Caco-2 (cell line): ENCODE measurements at regions not wholly inside any gene's neighbourhood (a gene's known extent, or its start where the extent isn't known, plus 50 kb on each side); places are given as distances from the start of the nearest gene placed in this dataset.

ENCODE experiments used
- BruUV-seq: library from RNA; stranded (reverse); fragments of 400-500 nt; replicated peaks from 2 replicates; lab custom pipeline; 2021; lab: Mats Ljungman, UMichigan
- CTCF ChIA-PET: fragments of 300-600 bp; sonication (Branson Sonifier 250); formaldehyde crosslinking; loops from one replicate; lab custom pipeline; 2022; ENCODE audit warnings: antibody characterized with exemption; lab: Charles Lee
- POLR2A ChIA-PET: fragments of 300-600 bp; sonication (Branson Sonifier 250); formaldehyde crosslinking; loops from one replicate; lab custom pipeline; 2022; ENCODE audit warnings: antibody characterized with exemption; lab: Charles Lee
- DNase-seq, 2 experiments: peaks; one replicate each; pipeline versions ENCODE4 v3.0.0 to v3.0.0-alpha.2; 2020 to 2022
- H3K27me3 ChIP-seq: replicated peaks from 2 replicates; pipeline ENCODE4 v1.6.0; 2011; ENCODE audit warnings: low read length; ENCODE audit not compliant: control insufficient read depth, insufficient read depth
- H3K36me3 ChIP-seq: 2 replicates; pipeline ENCODE4 v1.5.1; 2011; ENCODE audit warnings: low read length; ENCODE audit not compliant: control insufficient read depth, insufficient read depth
- H3K4me1 ChIP-seq: fragments of 250-450 bp; sonication (Bioruptor Pico); 2 replicates; pipeline ENCODE4 v1.5.1; 2020; ENCODE audit warnings: mild to moderate bottlenecking
- H3K4me3 ChIP-seq: 2 replicates; pipeline ENCODE4 v1.5.1; 2011; ENCODE audit warnings: low read depth, mild to moderate bottlenecking, control low read depth, low read length
- H3K9me3 ChIP-seq: fragments of 250-450 bp; sonication (Bioruptor Pico); 2 replicates; pipeline ENCODE4 v1.5.1; 2020; ENCODE audit warnings: mild to moderate bottlenecking, moderate library complexity
- H3K27ac Mint-ChIP-seq: one replicate; pipeline ENCODE4 v1.8.0; 2022; ENCODE audit warnings: mixed read lengths; ENCODE audit not compliant: unreplicated experiment
- H3K27me3 Mint-ChIP-seq: one replicate; pipeline ENCODE4 v1.8.0; 2022; ENCODE audit warnings: mixed read lengths; ENCODE audit not compliant: insufficient read depth, unreplicated experiment
- H3K36me3 Mint-ChIP-seq: one replicate; pipeline ENCODE4 v1.8.0; 2022; ENCODE audit warnings: mild to moderate bottlenecking, mixed read lengths; ENCODE audit not compliant: insufficient read depth, unreplicated experiment
- H3K4me1 Mint-ChIP-seq: one replicate; pipeline ENCODE4 v1.8.0; 2022; ENCODE audit warnings: low read depth, mixed read lengths; ENCODE audit not compliant: unreplicated experiment
- H3K4me3 Mint-ChIP-seq: one replicate; pipeline ENCODE4 v1.8.0; 2022; ENCODE audit warnings: mild to moderate bottlenecking, moderate library complexity, mixed read lengths; ENCODE audit not compliant: unreplicated experiment
- H3K9me3 Mint-ChIP-seq: one replicate; pipeline ENCODE4 v1.8.0; 2022; ENCODE audit warnings: mixed read lengths; ENCODE audit not compliant: unreplicated experiment
- intact Hi-C: fragments of 100-400 bp; cut with micrococcal nuclease; formaldehyde crosslinking; loops from one replicate; pipeline ENCODE4 v1.10.0; 2022; ENCODE audit not compliant: unreplicated experiment
- TF ChIP-seq, protein P1 (sequence below), 2 experiments: fragments of 200-600 bp in 1 of 2; IDR thresholded peaks; 1 replicate in 1 of 2; 2 replicates in 1 of 2; pipeline versions ENCODE4 v1.5.1 to v1.8.0; 2011 to 2022; ENCODE audit warnings: antibody characterized with exemption in 1 of 2, control low read depth in 1 of 2, inconsistent platforms in 1 of 2, low read depth in 1 of 2, low read length in 1 of 2, mild to moderate bottlenecking in 1 of 2, moderate library complexity in 1 of 2; ENCODE audit not compliant: insufficient read depth in 1 of 2, severe bottlenecking in 1 of 2, unreplicated experiment in 1 of 2

DNA sequence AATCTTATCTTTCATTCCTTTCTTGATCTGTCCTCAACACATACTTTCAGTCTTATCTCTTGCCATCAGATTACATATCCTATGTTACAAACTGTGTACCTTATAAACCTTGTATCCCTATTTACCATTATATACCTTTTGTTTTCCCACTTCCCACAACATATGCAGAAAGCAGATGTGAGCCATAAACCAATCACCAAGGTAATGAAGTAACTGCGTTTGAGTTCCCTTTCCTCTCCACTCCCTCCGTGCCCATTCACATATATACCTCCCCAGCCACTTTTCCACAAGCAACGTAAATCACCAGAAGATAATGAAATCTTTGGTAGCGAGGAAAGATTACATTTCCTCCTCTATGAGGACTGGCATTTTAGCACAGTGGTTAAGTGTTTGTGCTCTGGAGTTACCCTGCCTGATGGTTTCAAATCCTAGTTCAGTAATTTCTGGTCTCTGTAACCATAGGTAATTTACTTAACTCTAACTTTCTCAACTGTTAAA lies 55.5 kb upstream of the PHF14 start:
- intact Hi-C loops, result no loop called here
- H3K9me3 ChIP-seq, result no peaks in the 10 kb centered on the region
- POLR2A ChIA-PET, result no interaction called here
- no peak for DNase-seq
- no TSS peak for BruUV-seq
- peaks cover 7% of the 10 kb centered on the region for H3K27me3 Mint-ChIP-seq
- H3K4me1 ChIP-seq, result no peaks in the 10 kb centered on the region
- no peak overlapping the region for H3K4me3 Mint-ChIP-seq
- no peak overlapping the region for H3K4me3 ChIP-seq
- H3K36me3 ChIP-seq, result no peaks in the 10 kb centered on the region
- H3K36me3 Mint-ChIP-seq, result no peaks in the 10 kb centered on the region
- no peaks in the 10 kb centered on the region for H3K9me3 Mint-ChIP-seq
- H3K27ac Mint-ChIP-seq, result no peak overlapping the region
- CTCF ChIA-PET, result no interaction called here
- no peaks in the 10 kb centered on the region for H3K4me1 Mint-ChIP-seq
- no peaks in the 10 kb centered on the region for H3K27me3 ChIP-seq
- TF ChIP-seq, protein P1, sequence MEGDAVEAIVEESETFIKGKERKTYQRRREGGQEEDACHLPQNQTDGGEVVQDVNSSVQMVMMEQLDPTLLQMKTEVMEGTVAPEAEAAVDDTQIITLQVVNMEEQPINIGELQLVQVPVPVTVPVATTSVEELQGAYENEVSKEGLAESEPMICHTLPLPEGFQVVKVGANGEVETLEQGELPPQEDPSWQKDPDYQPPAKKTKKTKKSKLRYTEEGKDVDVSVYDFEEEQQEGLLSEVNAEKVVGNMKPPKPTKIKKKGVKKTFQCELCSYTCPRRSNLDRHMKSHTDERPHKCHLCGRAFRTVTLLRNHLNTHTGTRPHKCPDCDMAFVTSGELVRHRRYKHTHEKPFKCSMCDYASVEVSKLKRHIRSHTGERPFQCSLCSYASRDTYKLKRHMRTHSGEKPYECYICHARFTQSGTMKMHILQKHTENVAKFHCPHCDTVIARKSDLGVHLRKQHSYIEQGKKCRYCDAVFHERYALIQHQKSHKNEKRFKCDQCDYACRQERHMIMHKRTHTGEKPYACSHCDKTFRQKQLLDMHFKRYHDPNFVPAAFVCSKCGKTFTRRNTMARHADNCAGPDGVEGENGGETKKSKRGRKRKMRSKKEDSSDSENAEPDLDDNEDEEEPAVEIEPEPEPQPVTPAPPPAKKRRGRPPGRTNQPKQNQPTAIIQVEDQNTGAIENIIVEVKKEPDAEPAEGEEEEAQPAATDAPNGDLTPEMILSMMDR (IDR thresholded peaks at IDR 0.05; ENCODE audit: insufficient read depth in 1 of 2, low read depth in 1 of 2, low read length in 1 of 2, severe bottlenecking in 1 of 2, unreplicated experiment in 1 of 2), result no peak

DNA sequence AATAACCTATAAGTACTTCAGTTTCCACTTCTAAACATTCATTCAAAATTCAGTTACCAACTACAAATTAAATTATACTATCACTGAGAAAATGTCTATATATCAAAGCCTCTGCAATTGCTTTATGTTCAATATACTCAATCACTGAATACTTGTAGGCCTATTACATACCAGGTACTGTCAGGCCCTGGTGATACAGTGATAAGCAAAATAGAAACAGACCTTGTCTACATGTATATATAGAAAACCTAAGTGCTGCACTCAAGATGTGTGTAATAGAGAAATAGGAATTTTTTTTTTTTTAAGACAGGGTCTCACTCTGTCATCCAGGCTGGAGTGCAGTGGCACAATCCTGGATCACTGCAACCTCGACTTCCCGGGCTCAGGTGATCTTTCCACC lies 53.7 kb upstream of the PHF14 start:
- no peaks in the 10 kb centered on the region for H3K9me3 Mint-ChIP-seq
- H3K36me3 ChIP-seq, result no peaks in the 10 kb centered on the region
- TF ChIP-seq, protein P1 (IDR thresholded peaks at IDR 0.05; ENCODE audit: insufficient read depth in 1 of 2, low read depth in 1 of 2, low read length in 1 of 2, severe bottlenecking in 1 of 2, unreplicated experiment in 1 of 2), result no peak
- no peaks in the 10 kb centered on the region for H3K4me1 ChIP-seq
- no peak overlapping the region for H3K27ac Mint-ChIP-seq
- H3K9me3 ChIP-seq, result no peaks in the 10 kb centered on the region
- CTCF ChIA-PET, result no interaction called here
- no peak for DNase-seq
- intact Hi-C loops, result no loop called here
- H3K4me3 Mint-ChIP-seq, result no peak overlapping the region
- H3K36me3 Mint-ChIP-seq, result no peaks in the 10 kb centered on the region
- no peaks in the 10 kb centered on the region for H3K27me3 ChIP-seq
- BruUV-seq, result no TSS peak
- no peak overlapping the region for H3K4me3 ChIP-seq
- peaks cover 7% of the 10 kb centered on the region for H3K27me3 Mint-ChIP-seq
- POLR2A ChIA-PET, result no interaction called here
- H3K4me1 Mint-ChIP-seq, result no peaks in the 10 kb centered on the region
